ENCODE measurements at regions not wholly inside any gene's neighbourhood (a gene's known extent, or its start where the extent isn't known, plus 50 kb on each side); places are given as distances from the start of the nearest gene placed in this dataset.

DNA sequence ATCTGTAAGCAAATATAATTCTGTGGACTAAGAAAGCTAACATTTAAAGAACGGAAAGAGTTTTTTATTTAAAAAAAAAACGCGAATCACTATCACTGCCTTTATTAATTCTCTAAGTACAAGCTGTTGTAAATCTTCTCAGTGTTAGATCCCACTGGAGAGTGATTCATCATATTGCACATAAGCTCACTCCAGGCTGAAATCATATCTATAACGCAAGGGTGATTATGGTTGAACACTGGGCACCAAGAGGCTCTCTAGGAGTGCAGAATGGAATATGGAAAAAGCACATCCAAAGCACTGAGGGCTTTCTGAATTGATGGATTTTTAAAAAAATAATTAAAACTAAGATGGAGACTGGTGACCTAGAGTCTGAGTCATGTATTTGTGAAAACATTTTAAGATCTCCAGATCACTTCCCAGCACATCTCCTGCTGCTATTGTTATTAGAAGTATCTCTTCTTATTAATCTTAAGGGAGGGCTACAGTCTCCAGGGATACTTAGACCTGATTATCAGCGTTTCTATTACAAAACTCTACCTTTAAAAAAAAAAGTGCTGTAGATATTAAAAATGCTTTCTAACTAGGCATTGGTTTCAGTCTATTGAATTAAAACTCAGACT lies 1106.8 kb downstream of the AACS start:
- TF ChIP-seq GATA3 (IDR thresholded peaks at IDR 0.05; ENCODE audit: low read depth, low read length) (no peak), GATA2 (IDR thresholded peaks at IDR 0.05; ENCODE audit: low read depth, low read length) (no peak)

DNA sequence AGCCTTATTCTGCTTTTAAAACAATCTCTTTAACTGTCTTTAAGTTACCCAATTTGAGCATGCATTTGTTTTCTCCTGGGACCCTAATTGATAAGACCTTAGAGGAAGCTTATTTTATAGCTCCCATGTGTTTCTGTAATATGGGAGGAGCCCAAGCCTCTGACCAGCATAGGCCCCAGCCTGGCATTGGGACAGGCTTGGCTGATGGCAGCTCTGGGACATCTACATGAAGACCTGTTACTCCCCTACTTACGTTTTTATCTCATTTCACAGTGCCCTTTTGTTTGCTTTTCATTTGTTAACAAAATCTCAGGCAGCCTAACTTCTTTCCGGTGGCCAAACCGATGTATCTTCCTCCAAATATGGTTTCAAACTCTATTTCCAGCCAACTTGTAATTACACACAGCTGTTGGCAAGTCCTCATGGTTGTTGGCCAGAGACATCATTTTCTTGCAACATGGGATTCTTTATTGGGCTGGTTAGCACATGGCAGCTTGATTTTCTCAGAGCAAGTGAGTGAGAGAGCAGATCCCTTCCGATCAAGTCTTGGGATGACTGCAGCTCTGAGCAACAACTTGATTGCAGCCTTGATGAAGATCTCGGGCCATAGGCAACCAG lies 1117.5 kb downstream of the AACS start:
- TF ChIP-seq GATA3 (IDR thresholded peaks at IDR 0.05; ENCODE audit: low read depth, low read length) (no peak), GATA2 (IDR thresholded peaks at IDR 0.05; ENCODE audit: low read depth, low read length) (no peak)

DNA sequence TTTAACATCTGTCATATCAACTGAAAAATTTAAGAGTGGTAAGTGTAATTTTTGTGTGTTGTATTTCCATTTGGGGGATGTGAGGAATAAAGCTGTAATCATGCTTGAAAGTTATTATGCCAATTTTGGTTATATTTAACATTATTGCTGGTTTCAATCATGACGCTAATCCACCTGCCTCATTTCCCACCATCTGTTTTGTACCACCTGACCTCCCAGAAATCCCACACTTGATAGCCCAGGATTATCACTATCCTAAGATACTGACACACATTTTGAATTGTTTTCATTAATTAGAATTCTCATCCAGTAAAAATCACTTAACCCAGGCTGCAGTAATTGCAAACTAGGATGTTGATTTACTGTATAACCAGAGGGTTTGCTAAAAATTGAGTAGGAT lies 1119.8 kb downstream of the AACS start:
- TF ChIP-seq GATA2 (IDR thresholded peaks at IDR 0.05; ENCODE audit: low read depth, low read length): no peak
- no peak for TF ChIP-seq GATA3 (IDR thresholded peaks at IDR 0.05; ENCODE audit: low read depth, low read length)

DNA sequence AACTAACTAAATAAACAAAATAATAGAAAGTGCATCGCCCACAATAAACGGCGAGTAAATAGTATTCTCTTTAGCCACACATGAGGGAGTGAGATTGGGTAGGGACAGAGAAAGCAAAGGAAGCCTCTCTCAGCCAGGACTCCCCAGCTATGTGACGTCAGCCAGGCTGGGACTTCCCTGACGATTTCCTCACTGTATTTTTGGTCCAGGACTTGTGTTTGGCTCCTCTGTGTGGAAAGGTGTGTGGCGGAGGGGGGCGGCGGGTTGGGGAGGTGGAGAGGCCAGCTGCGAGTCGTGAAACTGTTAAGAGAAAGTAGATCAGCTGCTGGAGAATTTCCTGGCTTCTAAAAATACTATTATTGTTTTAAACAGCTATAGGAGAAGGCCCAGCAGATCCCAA lies 1124.6 kb downstream of the AACS start:
- no peak for TF ChIP-seq GATA2 (IDR thresholded peaks at IDR 0.05; ENCODE audit: low read depth, low read length)
- TF ChIP-seq GATA3 (IDR thresholded peaks at IDR 0.05; ENCODE audit: low read depth, low read length): no peak

DNA sequence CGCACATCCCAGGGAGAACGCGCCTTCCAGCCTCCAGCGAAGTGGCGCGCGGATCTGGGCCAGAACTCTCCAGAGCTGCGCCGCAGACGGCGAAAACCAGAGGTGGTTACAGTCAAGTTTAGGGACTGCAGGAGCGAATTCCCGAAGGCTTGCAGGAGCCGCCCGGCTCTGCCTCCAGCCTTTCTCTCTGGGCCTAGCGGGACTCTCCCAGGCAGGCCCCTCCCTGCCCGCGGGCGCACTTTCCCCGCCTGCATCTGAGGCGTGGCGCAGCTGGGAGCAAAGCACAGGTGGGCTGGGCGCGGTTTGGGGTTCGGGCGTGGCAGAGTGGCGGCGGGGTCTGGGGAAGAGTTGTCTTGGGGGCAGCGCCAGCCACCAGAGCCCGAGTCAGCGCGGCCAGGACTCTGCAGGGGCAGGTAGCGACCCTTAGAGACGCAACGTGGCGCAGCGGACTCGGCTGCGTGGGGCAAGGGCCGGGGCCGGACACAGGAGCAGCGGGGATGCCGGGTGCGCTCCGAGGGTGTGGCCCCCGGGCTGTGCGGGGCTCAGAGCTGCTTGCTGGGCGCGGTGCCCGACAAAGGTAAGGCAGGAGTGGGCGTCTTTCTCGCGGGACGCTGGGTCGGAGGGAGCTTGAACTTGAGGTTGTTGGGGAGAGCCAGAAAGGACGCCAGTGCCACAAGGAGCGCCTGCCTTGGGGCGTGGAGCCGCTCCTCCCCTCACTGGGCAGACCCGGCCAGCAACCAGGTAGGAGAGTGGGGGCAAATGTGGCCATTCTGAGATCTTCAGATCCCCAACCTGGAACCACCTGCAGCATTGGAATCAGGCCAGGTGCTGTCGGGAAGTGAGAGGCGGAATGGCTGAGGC lies 1126.0 kb downstream of the AACS start:
- TF ChIP-seq GATA3 (IDR thresholded peaks at IDR 0.05; ENCODE audit: low read depth, low read length): no peak
- TF ChIP-seq GATA2 (IDR thresholded peaks at IDR 0.05; ENCODE audit: low read depth, low read length): no peak

DNA sequence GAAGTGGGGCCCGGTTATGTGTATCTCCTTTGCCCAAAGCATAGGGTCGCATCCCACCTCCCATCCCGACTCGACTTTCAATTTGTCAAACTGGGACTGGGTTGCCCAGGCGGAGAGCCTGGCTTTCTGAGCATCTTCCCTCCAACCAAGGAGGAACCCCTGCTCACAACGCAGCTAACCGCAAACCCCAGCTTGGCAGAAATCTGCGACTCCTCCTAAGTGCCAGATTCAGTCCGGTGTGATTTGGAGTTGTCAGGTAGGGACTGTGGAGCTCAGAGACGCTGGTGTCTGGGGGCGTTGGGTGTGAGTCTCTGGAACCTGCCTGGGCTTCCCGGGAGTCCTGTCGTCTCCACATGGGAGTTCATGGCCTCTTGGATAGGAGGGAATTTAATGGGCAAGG lies 1126.7 kb downstream of the AACS start:
- TF ChIP-seq GATA2 (IDR thresholded peaks at IDR 0.05; ENCODE audit: low read depth, low read length) (no peak), GATA3 (IDR thresholded peaks at IDR 0.05; ENCODE audit: low read depth, low read length) (no peak)

DNA sequence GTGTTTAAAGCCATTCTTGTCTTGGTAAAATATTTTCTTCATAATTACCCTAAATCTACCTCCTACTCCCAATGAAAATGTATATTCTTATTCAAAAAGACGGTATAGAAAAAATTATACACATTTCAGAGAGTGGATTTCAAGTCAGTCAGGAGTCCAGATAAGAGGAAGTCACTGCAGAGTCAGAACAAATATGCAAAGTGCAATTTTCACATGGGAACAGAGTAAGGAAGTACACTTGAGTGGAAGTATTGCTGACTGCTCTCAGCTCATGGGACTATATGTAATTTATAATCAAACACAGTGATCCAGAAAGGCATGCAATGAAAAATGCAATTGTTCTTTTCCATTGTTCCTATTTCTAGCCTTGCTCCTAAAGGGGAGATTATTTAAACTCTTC lies 1128.0 kb downstream of the AACS start:
- TF ChIP-seq GATA2 (IDR thresholded peaks at IDR 0.05; ENCODE audit: low read depth, low read length) (no peak), GATA3 (IDR thresholded peaks at IDR 0.05; ENCODE audit: low read depth, low read length) (no peak)

DNA sequence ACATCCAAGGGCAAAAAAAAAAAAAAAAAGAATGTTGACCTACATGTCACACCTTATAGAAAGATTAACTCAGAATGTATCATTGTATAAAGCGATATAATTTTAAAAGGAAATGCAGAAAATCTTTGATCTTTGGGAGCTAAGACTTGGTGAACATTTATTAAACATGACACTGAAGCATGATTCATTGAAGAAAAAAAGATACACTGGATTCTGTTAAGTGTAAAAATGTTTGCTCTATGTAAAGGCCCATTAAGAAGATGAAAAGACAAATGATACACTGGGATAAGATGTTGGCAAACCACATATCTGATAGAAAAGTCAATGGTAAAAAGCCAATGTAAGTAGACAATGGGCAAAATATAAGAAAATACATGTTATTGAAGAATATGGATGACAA lies 1131.0 kb downstream of the AACS start:
- TF ChIP-seq GATA2 (IDR thresholded peaks at IDR 0.05; ENCODE audit: low read depth, low read length) (no peak), GATA3 (IDR thresholded peaks at IDR 0.05; ENCODE audit: low read depth, low read length) (no peak)

DNA sequence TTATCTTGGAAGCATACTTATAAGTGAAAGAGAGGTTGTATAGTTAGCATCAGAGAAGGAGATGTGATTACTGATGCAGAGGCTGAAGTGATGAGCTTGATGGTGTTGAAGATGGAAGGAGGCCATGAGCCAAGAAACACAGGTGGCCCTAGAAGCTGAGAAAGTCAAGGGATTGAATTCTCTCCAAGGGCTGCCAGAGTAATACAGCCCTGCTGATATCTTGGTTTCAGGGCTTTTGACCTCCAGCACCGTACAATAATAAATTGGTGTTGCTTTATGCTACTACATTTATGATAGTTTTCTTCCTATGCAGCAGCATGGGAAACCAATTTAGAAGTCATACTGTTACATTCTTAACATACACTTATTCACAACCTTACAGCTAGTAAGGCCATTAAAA lies 1133.3 kb downstream of the AACS start:
- TF ChIP-seq GATA2 (IDR thresholded peaks at IDR 0.05; ENCODE audit: low read depth, low read length) (no peak), GATA3 (IDR thresholded peaks at IDR 0.05; ENCODE audit: low read depth, low read length) (no peak)

DNA sequence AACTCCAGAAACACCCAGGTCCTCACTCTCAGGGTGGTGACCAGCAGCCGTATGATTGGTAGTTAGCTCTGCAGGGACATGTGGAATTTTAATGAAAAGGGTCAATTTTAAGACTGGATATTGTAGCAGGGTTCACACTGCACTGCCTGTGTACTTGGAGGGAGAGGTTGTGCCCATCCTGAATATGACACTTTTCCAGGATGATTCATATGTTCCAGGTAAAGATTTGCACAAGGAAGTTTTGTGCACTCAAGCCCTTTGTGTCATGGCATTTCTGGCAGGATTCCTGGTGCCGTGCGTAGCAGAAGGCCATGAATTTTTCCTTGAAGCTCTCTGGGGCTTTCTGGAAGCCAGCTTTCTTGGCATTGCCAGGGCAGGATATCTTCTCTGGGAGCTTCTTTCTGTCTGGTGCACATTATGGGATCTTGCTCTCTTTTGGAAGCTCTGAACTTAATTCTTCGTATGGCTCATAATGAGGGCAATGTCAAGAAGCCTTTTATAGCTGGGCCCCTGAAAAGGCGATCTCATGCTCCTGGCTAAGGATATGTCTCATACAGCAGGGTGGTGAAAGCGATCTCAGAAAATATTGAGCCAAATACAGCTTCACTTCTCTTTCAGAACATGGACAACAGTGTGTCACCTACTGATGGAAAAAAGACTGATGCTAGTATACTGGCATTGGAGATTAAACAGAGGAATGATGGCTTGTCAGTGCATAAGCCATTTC lies 1133.9 kb downstream of the AACS start:
- TF ChIP-seq GATA3 (IDR thresholded peaks at IDR 0.05; ENCODE audit: low read depth, low read length): no peak
- no peak for TF ChIP-seq GATA2 (IDR thresholded peaks at IDR 0.05; ENCODE audit: low read depth, low read length)

DNA sequence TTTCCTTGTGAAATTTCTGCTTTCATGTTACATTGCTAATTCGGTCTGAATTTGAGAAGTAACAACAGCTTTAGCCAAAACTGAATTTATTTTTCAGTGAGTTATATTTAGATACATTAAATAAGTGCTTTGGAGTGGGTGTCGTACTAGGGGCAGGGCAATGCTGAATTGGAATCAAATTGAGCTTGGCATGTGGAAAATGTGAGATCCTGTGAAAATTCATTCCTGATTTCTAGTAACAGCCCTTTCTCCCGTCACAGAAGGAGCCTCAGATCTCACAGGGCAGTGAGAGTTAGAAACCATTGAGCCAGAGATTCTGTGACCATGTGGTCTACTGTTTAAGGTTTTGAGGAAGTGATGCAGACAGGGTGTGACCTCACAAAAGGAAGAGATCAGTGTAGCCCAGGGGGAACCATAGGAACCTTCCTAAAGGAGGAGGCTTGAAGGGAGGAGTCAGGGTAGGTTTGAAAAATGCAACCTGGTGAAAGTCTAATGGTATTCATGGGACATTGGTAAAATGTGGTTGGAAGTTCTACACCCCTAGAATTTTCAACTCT lies 1136.8 kb downstream of the AACS start:
- TF ChIP-seq GATA2 (IDR thresholded peaks at IDR 0.05; ENCODE audit: low read depth, low read length): no peak
- no peak for TF ChIP-seq GATA3 (IDR thresholded peaks at IDR 0.05; ENCODE audit: low read depth, low read length)

DNA sequence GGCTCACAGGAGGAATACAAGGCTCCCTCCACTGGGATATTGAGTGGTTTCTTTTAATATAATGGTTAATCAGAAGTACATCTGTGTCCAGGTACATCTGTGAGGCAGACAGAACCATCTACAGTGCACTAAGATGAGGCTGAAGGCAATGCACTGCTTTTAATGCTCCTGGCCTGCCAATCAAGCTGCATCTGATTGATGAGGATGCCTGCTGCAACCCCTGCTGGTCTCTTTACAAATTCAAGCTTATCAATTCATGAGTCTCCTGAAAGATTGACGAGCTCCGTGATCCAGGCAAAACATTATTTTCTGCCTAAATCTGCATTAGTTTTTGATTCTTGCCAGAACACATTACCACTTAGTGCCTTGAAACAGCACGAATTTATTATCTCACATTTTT lies 1139.1 kb downstream of the AACS start:
- TF ChIP-seq GATA3 (IDR thresholded peaks at IDR 0.05; ENCODE audit: low read depth, low read length): no peak
- TF ChIP-seq GATA2 (IDR thresholded peaks at IDR 0.05; ENCODE audit: low read depth, low read length): no peak

DNA sequence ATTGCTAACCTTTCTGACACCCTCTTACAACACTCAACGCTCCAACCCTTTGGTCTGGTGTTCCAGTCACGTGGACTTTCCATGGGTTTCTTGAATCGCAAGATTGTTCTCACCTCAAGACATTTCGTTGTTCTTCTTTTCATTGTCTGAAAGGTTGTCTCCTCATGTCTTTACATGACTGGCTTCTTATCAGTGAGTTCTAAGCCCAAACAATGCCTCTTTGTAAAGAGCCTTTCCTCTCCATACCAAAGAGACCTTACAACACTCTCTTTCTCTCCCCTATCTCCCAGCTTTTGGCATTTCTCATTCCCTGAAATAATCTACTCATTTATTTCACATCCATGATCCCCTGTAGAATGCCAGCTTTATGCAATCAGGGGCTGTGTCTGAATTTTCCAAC lies 1144.8 kb downstream of the AACS start:
- TF ChIP-seq GATA3 (IDR thresholded peaks at IDR 0.05; ENCODE audit: low read depth, low read length) (no peak), GATA2 (IDR thresholded peaks at IDR 0.05; ENCODE audit: low read depth, low read length) (no peak)

DNA sequence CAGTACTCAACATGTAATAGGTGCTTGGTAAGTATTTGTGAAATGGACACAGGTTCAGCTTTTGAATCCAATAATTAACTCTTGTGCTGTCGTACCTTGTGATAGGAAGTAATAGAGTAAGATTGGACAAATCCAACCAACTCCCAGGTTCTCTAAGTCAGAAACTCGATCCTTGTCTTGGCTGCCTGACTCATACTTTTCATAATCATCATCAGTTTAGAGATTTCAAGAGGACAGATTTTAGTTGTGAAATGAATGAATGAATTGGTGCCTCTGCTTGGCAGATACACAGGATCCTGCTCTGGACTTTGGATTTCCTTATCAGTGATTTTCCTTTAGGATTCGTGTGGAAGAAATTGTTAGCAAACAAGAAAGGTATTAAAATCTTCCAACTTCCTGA lies 1145.2 kb downstream of the AACS start:
- TF ChIP-seq GATA2 (IDR thresholded peaks at IDR 0.05; ENCODE audit: low read depth, low read length): no peak
- TF ChIP-seq GATA3 (IDR thresholded peaks at IDR 0.05; ENCODE audit: low read depth, low read length): no peak

Data from SH-SY5Y (cell line).